ENCODE measurements at regions not wholly inside any gene's neighbourhood (a gene's known extent, or its start where the extent isn't known, plus 50 kb on each side); places are given as distances from the start of the nearest gene placed in this dataset.

DNA sequence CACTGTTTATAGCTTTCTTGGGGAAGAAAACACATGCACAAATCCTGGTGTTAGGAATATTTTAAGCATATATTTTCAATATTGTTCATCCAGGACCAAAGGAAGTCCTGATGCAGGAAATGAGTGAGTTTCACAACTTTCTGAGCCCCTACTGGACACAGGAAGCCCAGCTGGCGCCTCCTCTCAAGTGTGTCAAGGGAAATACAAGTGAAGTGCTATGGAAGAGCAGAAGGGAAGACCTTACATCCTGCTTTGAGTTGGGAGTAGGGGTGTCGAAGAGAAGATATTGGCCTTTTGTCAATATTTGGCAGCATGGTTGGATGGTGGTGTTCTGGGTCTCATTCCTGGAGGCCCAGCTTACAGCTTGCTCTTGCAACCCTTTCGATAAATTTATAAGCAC is 66.1 kb upstream of the ZDHHC17 start:
- no peaks in the 10 kb centered on the region for H3K36me3 ChIP-seq
- no peak for ATAC-seq
- no peak overlapping the region for H3K4me3 ChIP-seq
- DNase-seq, result no peak
- no peaks in the 10 kb centered on the region for H3K27me3 ChIP-seq
- H3K4me1 ChIP-seq, result no peaks in the 10 kb centered on the region
- WGBS, 4 donors, result 64 to 77% (median 70%) methylated on average over 3 of the region's 3 CpGs
- no peaks in the 10 kb centered on the region for H3K9me3 ChIP-seq
- no peak overlapping the region for H3K27ac ChIP-seq
- TF ChIP-seq POLR2A (IDR thresholded peaks at IDR 0.05), result no peak
- TF ChIP-seq, protein P1, sequence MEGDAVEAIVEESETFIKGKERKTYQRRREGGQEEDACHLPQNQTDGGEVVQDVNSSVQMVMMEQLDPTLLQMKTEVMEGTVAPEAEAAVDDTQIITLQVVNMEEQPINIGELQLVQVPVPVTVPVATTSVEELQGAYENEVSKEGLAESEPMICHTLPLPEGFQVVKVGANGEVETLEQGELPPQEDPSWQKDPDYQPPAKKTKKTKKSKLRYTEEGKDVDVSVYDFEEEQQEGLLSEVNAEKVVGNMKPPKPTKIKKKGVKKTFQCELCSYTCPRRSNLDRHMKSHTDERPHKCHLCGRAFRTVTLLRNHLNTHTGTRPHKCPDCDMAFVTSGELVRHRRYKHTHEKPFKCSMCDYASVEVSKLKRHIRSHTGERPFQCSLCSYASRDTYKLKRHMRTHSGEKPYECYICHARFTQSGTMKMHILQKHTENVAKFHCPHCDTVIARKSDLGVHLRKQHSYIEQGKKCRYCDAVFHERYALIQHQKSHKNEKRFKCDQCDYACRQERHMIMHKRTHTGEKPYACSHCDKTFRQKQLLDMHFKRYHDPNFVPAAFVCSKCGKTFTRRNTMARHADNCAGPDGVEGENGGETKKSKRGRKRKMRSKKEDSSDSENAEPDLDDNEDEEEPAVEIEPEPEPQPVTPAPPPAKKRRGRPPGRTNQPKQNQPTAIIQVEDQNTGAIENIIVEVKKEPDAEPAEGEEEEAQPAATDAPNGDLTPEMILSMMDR (IDR thresholded peaks at IDR 0.05), result no peak
- intact Hi-C loops (cut with DNase I), result no loop called here

DNA sequence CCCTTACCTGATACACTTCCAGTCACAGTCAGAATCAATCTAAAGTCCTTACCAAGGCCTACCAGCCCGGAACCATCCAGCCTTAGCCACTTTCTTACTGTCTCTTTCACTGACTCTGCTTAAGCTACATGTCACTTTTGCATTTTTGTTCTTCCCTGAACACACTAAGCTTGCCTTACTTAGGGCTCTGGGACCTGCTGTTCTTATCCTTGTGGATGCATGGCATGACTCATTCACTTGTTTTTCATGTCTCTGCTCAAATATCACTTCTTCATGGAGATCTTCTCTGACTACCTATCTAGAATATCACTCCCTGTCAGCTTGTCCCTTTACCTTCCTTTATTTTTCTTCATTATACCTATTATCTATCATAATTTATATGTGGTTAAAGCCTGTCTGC is 65.6 kb upstream of the ZDHHC17 start:
- no peaks in the 10 kb centered on the region for H3K27me3 ChIP-seq
- no peaks in the 10 kb centered on the region for H3K4me1 ChIP-seq
- H3K36me3 ChIP-seq, result no peaks in the 10 kb centered on the region
- ATAC-seq (no peak), DNase-seq (no peak)
- no peaks in the 10 kb centered on the region for H3K9me3 ChIP-seq
- WGBS, 4 donors, result 96 to 100% (median 97%) methylated on average over 1 of the region's 1 CpG
- H3K4me3 ChIP-seq, result no peak overlapping the region
- no peak overlapping the region for H3K27ac ChIP-seq
- TF ChIP-seq, protein P1 (IDR thresholded peaks at IDR 0.05), result no peak
- TF ChIP-seq POLR2A (IDR thresholded peaks at IDR 0.05), result no peak
- intact Hi-C loops (cut with DNase I), result no loop called here

DNA sequence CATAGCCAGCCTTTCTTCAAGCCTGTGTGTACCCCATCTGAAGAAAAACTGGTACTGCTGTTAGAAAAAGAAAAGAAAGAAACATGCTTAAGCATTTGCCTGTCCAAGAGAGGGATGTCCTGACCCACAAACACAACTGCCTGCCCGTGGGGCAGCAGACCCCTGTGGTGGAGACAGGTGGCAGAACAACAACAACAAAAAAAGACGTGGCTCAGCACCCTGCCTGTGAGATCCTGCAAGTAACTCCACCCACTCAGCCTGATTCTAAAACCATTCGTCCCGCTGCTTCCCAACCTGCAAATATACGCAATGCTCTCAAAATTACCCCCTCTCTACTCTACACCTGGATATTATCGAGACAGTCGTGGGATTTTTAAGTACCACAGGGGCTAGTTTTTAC is 64.9 kb upstream of the ZDHHC17 start:
- WGBS, 4 donors, result 65 to 84% (median 79%) methylated on average over 7 of the region's 7 CpGs
- H3K36me3 ChIP-seq, result no peaks in the 10 kb centered on the region
- H3K27me3 ChIP-seq, result no peaks in the 10 kb centered on the region
- H3K4me1 ChIP-seq, result no peaks in the 10 kb centered on the region
- TF ChIP-seq, protein P1 (IDR thresholded peaks at IDR 0.05), result no peak
- no peak for TF ChIP-seq POLR2A (IDR thresholded peaks at IDR 0.05)
- DNase-seq (no peak), ATAC-seq (no peak)
- no peak overlapping the region for H3K4me3 ChIP-seq
- no peaks in the 10 kb centered on the region for H3K9me3 ChIP-seq
- H3K27ac ChIP-seq, result no peak overlapping the region
- intact Hi-C loops (cut with DNase I), result no loop called here

DNA sequence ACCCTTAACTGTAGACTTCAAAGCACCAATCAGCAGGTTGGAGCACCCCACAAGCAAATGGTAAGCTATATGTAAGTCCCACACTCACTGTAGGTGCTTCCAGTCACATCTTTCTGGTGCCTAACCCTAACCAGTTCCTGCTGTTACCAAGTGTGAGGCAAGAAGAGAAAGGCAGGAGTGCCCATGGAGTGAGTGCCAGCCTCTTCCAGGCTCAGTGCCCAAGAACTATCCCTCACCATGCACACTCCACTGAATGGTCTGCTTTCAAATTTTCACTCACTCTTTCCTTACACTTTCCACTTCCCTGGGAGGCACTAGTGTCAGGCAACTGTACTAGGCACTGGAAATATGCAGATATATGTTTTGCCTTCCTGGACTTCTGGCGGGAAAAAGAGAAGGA is 62.2 kb upstream of the ZDHHC17 start:
- WGBS, 4 donors, result 88 to 98% (median 96%) methylated on average over 1 of the region's 1 CpG
- Histone ChIP-seq H3K9me3 (no peaks in the 10 kb centered on the region), H3K27ac (no peak overlapping the region), H3K4me3 (no peak overlapping the region), H3K36me3 (no peaks in the 10 kb centered on the region), H3K4me1 (no peaks in the 10 kb centered on the region), H3K27me3 (no peaks in the 10 kb centered on the region)
- ATAC-seq, result no peak
- TF ChIP-seq, protein P1 (IDR thresholded peaks at IDR 0.05), result no peak
- TF ChIP-seq POLR2A (IDR thresholded peaks at IDR 0.05), result no peak
- intact Hi-C loops (cut with DNase I), result no loop called here
- DNase-seq, result no peak
